ENCODE measurements at regions not wholly inside any gene's neighbourhood (a gene's known extent, or its start where the extent isn't known, plus 50 kb on each side); places are given as distances from the start of the nearest gene placed in this dataset.

- TF ChIP-seq, protein P1, sequence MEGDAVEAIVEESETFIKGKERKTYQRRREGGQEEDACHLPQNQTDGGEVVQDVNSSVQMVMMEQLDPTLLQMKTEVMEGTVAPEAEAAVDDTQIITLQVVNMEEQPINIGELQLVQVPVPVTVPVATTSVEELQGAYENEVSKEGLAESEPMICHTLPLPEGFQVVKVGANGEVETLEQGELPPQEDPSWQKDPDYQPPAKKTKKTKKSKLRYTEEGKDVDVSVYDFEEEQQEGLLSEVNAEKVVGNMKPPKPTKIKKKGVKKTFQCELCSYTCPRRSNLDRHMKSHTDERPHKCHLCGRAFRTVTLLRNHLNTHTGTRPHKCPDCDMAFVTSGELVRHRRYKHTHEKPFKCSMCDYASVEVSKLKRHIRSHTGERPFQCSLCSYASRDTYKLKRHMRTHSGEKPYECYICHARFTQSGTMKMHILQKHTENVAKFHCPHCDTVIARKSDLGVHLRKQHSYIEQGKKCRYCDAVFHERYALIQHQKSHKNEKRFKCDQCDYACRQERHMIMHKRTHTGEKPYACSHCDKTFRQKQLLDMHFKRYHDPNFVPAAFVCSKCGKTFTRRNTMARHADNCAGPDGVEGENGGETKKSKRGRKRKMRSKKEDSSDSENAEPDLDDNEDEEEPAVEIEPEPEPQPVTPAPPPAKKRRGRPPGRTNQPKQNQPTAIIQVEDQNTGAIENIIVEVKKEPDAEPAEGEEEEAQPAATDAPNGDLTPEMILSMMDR (IDR thresholded peaks at IDR 0.05) = no peak
- TF ChIP-seq POLR2A (IDR thresholded peaks at IDR 0.05) (no peak), POLR2AphosphoS5 (IDR thresholded peaks at IDR 0.05) (no peak)
These were observed 51.6 kb upstream of the TAB2 start for GRCh38 chr6:149265945-149266344.
